ENCODE measurements at regions not wholly inside any gene's neighbourhood (a gene's known extent, or its start where the extent isn't known, plus 50 kb on each side); places are given as distances from the start of the nearest gene placed in this dataset.

DNA sequence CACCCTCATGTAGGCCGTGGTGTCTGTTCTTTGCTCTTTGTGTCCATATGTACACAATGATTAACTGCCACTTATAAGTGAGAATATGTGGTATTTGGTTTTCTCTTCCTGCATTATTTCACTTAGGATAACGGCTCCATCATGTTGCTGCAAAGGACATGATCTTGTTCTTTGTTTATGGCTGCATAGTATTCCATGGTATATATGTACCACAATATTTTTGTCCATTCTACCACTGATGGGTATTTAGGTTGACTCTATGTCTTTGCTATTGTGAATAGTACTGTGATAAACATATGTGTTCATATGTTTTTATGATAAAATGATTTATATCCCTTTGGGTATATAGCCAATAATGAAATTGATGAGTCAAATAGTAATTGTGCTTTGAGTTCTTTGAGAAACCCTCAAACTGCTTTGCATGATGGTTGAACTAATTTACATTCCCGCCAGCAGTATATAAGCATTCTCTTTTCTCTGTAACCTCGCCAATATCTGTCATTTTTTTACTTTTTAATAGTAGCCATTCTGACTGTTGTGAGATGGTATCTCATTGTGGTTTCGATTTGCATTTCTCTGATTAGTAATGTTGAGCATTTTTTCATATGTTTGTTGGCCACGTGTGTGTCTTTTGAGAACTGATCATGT, 174.4 kb upstream of the NT5E start:
- no peaks in the 10 kb centered on the region for H3K36me3 ChIP-seq (replicated peaks in 1 of 2)
- H3K27ac ChIP-seq, result no peak overlapping the region
- no peaks in the 10 kb centered on the region for H3K27me3 ChIP-seq
- H3K9me3 ChIP-seq (replicated peaks in 1 of 3), result no peaks in the 10 kb centered on the region
- TF ChIP-seq POLR2A (IDR thresholded peaks at IDR 0.05), result no peak
- TF ChIP-seq CTCF (IDR thresholded peaks at IDR 0.05), result no peak
- intact Hi-C loops (cut with DNase I), result no loop called here
- no peaks in the 10 kb centered on the region for H3K4me1 ChIP-seq (replicated peaks in 1 of 2)
- no peak for DNase-seq
- H3K4me3 ChIP-seq, result no peak overlapping the region
- WGBS, 4 donors, result 64 to 77% (median 67%) methylated on average over 6 of the region's 6 CpGs

- no peak overlapping the region for H3K27ac ChIP-seq
- no peaks in the 10 kb centered on the region for H3K4me1 ChIP-seq (replicated peaks in 1 of 2)
- intact Hi-C loops (cut with DNase I), result no loop called here
- no peak for TF ChIP-seq CTCF (IDR thresholded peaks at IDR 0.05)
- H3K4me3 ChIP-seq, result no peak overlapping the region
- H3K36me3 ChIP-seq (replicated peaks in 1 of 2), result no peaks in the 10 kb centered on the region
- no peaks in the 10 kb centered on the region for H3K9me3 ChIP-seq (replicated peaks in 1 of 3)
- no peak for DNase-seq
- H3K27me3 ChIP-seq, result no peaks in the 10 kb centered on the region
These were observed 176.0 kb upstream of the NT5E start for GRCh38 chr6:85273870-85274269.

- TF ChIP-seq POLR2A (IDR thresholded peaks at IDR 0.05) (no peak), CTCF (IDR thresholded peaks at IDR 0.05) (no peak)
- no peak overlapping the region for H3K4me3 ChIP-seq
- no peak for DNase-seq
- H3K36me3 ChIP-seq (replicated peaks in 1 of 2), result no peaks in the 10 kb centered on the region
- H3K4me1 ChIP-seq (replicated peaks in 1 of 2), result no peaks in the 10 kb centered on the region
- no peaks in the 10 kb centered on the region for H3K9me3 ChIP-seq (replicated peaks in 1 of 3)
- intact Hi-C loops (cut with DNase I), result no loop called here
- no peak overlapping the region for H3K27ac ChIP-seq
- no peaks in the 10 kb centered on the region for H3K27me3 ChIP-seq
- 65 to 76% (median 70%) methylated on average over 4 of the region's 4 CpGs for WGBS, 4 donors
These were observed 176.8 kb upstream of the NT5E start for GRCh38 chr6:85273046-85273445.

GRCh38 chr6:85272592-85272991, 177.3 kb upstream of the NT5E start:
- 59 to 71% (median 69%) methylated on average over 3 of the region's 3 CpGs for WGBS, 4 donors
- TF ChIP-seq POLR2A (IDR thresholded peaks at IDR 0.05), result no peak
- no peak for TF ChIP-seq CTCF (IDR thresholded peaks at IDR 0.05)

More at GRCh38 chr6:85272592-85272991, 177.3 kb upstream of the NT5E start:
- no peak overlapping the region for H3K4me3 ChIP-seq
- no peaks in the 10 kb centered on the region for H3K36me3 ChIP-seq (replicated peaks in 1 of 2)
- intact Hi-C loops (cut with DNase I), result no loop called here
- no peak for DNase-seq
- H3K9me3 ChIP-seq (replicated peaks in 1 of 3), result no peaks in the 10 kb centered on the region
- no peaks in the 10 kb centered on the region for H3K4me1 ChIP-seq (replicated peaks in 1 of 2)
- H3K27me3 ChIP-seq, result no peaks in the 10 kb centered on the region
- H3K27ac ChIP-seq, result no peak overlapping the region
